Panc1 (cell line): ENCODE measurements at regions not wholly inside any gene's neighbourhood (a gene's known extent, or its start where the extent isn't known, plus 50 kb on each side); places are given as distances from the start of the nearest gene placed in this dataset.

ENCODE experiments used
- ATAC-seq: fragments of 200-7000 bp; cut with Tn5 transposase; 2 replicates; pipeline ENCODE4 v1.9.1; 2020; ENCODE audit warnings: mild to moderate bottlenecking, moderate library complexity
- BruUV-seq: library from RNA; stranded (reverse); fragments of 400-500 nt; replicated peaks from 2 replicates; lab custom pipeline; 2021; lab: Mats Ljungman, UMichigan
- CTCF ChIA-PET: fragments of 300-600 bp; sonication (Branson Sonifier 250); formaldehyde crosslinking; loops from one replicate; lab custom pipeline; 2022; ENCODE audit warnings: antibody characterized with exemption; lab: Charles Lee
- POLR2A ChIA-PET: fragments of 300-600 bp; sonication (Branson Sonifier 250); formaldehyde crosslinking; loops from one replicate; lab custom pipeline; 2022; ENCODE audit warnings: antibody characterized with exemption; lab: Charles Lee
- DNase-seq: peaks from one replicate; pipeline ENCODE4 v3.0.0-alpha.2; 2010; ENCODE audit warnings: low read depth, low spot score
- H3K27ac ChIP-seq: 2 replicates; pipeline ENCODE4 v1.5.1; 2011; ENCODE audit warnings: mild to moderate bottlenecking, low read length, inconsistent platforms
- H3K27me3 ChIP-seq: fragments of 200-500 bp; sonication (Bioruptor generic); 2 replicates; pipeline ENCODE4 v1.6.0; 2014; ENCODE audit warnings: low read length, inconsistent platforms; ENCODE audit not compliant: control insufficient read depth, insufficient read depth
- H3K36me3 ChIP-seq: fragments of 200-500 bp; sonication (Bioruptor generic); 2 replicates; pipeline ENCODE4 v1.5.1; 2014; ENCODE audit warnings: inconsistent platforms, mild to moderate bottlenecking, low read length, moderate library complexity; ENCODE audit not compliant: control insufficient read depth, insufficient read depth
- H3K4me1 ChIP-seq: 2 replicates; pipeline ENCODE4 v1.5.1; 2011; ENCODE audit warnings: inconsistent platforms, mild to moderate bottlenecking, low read length, moderate library complexity; ENCODE audit not compliant: control insufficient read depth, insufficient read depth
- H3K4me3 ChIP-seq, 2 experiments: 2 replicates each; pipeline ENCODE4 v1.5.1; 2011 to 2012; ENCODE audit warnings: low read depth in 2 of 2, low read length in 2 of 2, mild to moderate bottlenecking in 2 of 2, inconsistent platforms in 1 of 2, moderate library complexity in 1 of 2
- H3K9me3 ChIP-seq: fragments of 200-500 bp; sonication (Bioruptor generic); 2 replicates; pipeline ENCODE4 v1.5.1; 2014; ENCODE audit warnings: low read depth, mild to moderate bottlenecking, inconsistent platforms, low read length, moderate library complexity; ENCODE audit not compliant: control insufficient read depth, insufficient read depth
- CTCF ChIP-seq: fragments of 450-650 bp; IDR thresholded peaks from 2 replicates; pipeline ENCODE4 v1.5.1; 2017; ENCODE audit warnings: mild to moderate bottlenecking
- REST ChIP-seq, 2 experiments: IDR thresholded peaks; 2 replicates each; pipeline ENCODE4 v1.6.1; 2011 to 2012; ENCODE audit warnings: low read depth in 2 of 2, control low read depth in 1 of 2, low read length in 1 of 2, mild to moderate bottlenecking in 1 of 2, moderate library complexity in 1 of 2; ENCODE audit not compliant: insufficient read depth in 1 of 2
- SIN3A ChIP-seq: IDR thresholded peaks from 2 replicates; pipeline ENCODE4 v1.6.1; 2012; ENCODE audit warnings: low read depth, mild to moderate bottlenecking, low read length, moderate library complexity, borderline replicate concordance; ENCODE audit not compliant: insufficient read depth
- TCF7L2 ChIP-seq: IDR thresholded peaks from 2 replicates; pipeline ENCODE4 v1.6.1; 2011; ENCODE audit warnings: mild to moderate bottlenecking, low read depth, low read length, inconsistent platforms
- in situ Hi-C: cut with HindIII; loops from 2 replicates; pipeline ENCODE4 v1.10.0; 2016; ENCODE audit warnings: low sequenced_read_pairs, low pct_unique_long_range_greater_than_20kb
- intact Hi-C: fragments of 100-400 bp; cut with micrococcal nuclease; formaldehyde crosslinking; loops from one replicate; pipeline ENCODE4 v1.10.0; 2022; ENCODE audit not compliant: unreplicated experiment

GRCh38 chr1:147815503-147815902 lies 55.1 kb upstream of the GJA5 start:
- intact Hi-C loops (no loop called here), in situ Hi-C loops (no loop called here)
- H3K27ac ChIP-seq: no peak overlapping the region
- no peak overlapping the region for H3K4me3 ChIP-seq
- H3K9me3 ChIP-seq: no peaks in the 10 kb centered on the region
- ATAC-seq (no peak), DNase-seq (no peak)
- BruUV-seq: no TSS peak
- H3K36me3 ChIP-seq: no peaks in the 10 kb centered on the region
- ChIA-PET POLR2A (no interaction called here), CTCF (no interaction called here)
- no peaks in the 10 kb centered on the region; the same call in none of the 2 replicates for H3K27me3 ChIP-seq
- no peaks in the 10 kb centered on the region for H3K4me1 ChIP-seq
- no peak for TF ChIP-seq SIN3A
- TF ChIP-seq CTCF: peak; percentile 18; the same call in 1 of the 2 replicates

GRCh38 chr1:147820761-147821297 lies 60.4 kb upstream of the GJA5 start:
- Histone ChIP-seq H3K27me3 (peaks cover 3% of the 10 kb centered on the region), H3K4me3 (no peak overlapping the region), H3K36me3 (no peaks in the 10 kb centered on the region), H3K9me3 (no peaks in the 10 kb centered on the region), H3K4me1 (no peaks in the 10 kb centered on the region), H3K27ac (no peak overlapping the region)
- CTCF ChIA-PET: interaction anchor here (0.6 kb wide), 1 partner anchor 12 kb away, joined by 3 read pairs; no protein-coding TSS in a partner anchor
- in situ Hi-C loops (no loop called here), intact Hi-C loops (no loop called here)
- no TSS peak for BruUV-seq
- no peak for TF ChIP-seq REST (IDR thresholded peaks at IDR 0.05; ENCODE audit: insufficient read depth in 1 of 2, low read depth in 2 of 2, low read length in 1 of 2)
- TF ChIP-seq SIN3A: no peak
- TF ChIP-seq TCF7L2: no peak
- no peak for TF ChIP-seq CTCF
- no peak for ATAC-seq
- no peak for DNase-seq
- POLR2A ChIA-PET: interaction anchor here (0.7 kb wide), 1 partner anchor 35 kb away, joined by 3 read pairs; no protein-coding TSS in a partner anchor
